Lung (tissue), 11 donors: ENCODE measurements at regions not wholly inside any gene's neighbourhood (a gene's known extent, or its start where the extent isn't known, plus 50 kb on each side); places are given as distances from the start of the nearest gene placed in this dataset.

ENCODE experiments used
- ATAC-seq: fragments of 200-7000 bp; cut with Tn5 transposase; one replicate; pipeline ENCODE4 v1.9.1; 2020; ENCODE audit warnings: moderate number of reproducible peaks; ENCODE audit not compliant: insufficient read depth, low FRiP score
- DNase-seq, 3 donors: peaks; one replicate each; pipeline ENCODE4 v3.0.0-alpha.2; 2013 to 2017
- H3K27ac ChIP-seq, 2 donors: one replicate each; pipeline ENCODE4 v1.5.1; 2013; ENCODE audit warnings: mild to moderate bottlenecking in 2 of 2, moderate library complexity in 2 of 2, control low read depth in 1 of 2, inconsistent platforms in 1 of 2, low read depth in 1 of 2, low read length in 1 of 2
- H3K27me3 ChIP-seq, 3 donors: one replicate each; pipeline ENCODE4 v1.5.1; 2013; ENCODE audit warnings: low read length in 2 of 3; ENCODE audit not compliant: control insufficient read depth in 3 of 3, insufficient read depth in 3 of 3
- H3K36me3 ChIP-seq, 4 donors: one replicate each; pipeline ENCODE4 v1.5.1; 2013; ENCODE audit warnings: low read length in 4 of 4, mild to moderate bottlenecking in 1 of 4, moderate library complexity in 1 of 4; ENCODE audit not compliant: control insufficient read depth in 4 of 4, insufficient read depth in 4 of 4
- H3K4me1 ChIP-seq, 5 donors: one replicate each; pipeline ENCODE4 v1.5.1; 2013; ENCODE audit warnings: low read length in 5 of 5, mild to moderate bottlenecking in 2 of 5, moderate library complexity in 1 of 5; ENCODE audit not compliant: control insufficient read depth in 5 of 5, insufficient read depth in 5 of 5
- H3K4me3 ChIP-seq: one replicate; pipeline ENCODE4 v1.5.1; 2013; ENCODE audit warnings: mild to moderate bottlenecking, control low read depth, moderate library complexity
- H3K9ac ChIP-seq, 2 donors: one replicate each; pipeline ENCODE4 v1.5.1; 2013; ENCODE audit warnings: low read length in 2 of 2, control low read depth in 1 of 2; ENCODE audit not compliant: insufficient read depth in 1 of 2
- H3K9me3 ChIP-seq, 4 donors: one replicate each; pipeline ENCODE4 v1.5.1; 2013; ENCODE audit warnings: low read length in 3 of 4, mild to moderate bottlenecking in 1 of 4, moderate library complexity in 1 of 4; ENCODE audit not compliant: control insufficient read depth in 4 of 4, insufficient read depth in 3 of 4
- WGBS, 2 donors: extraction: QIAGEN DNeasy Blood & Tissue Kit; methylation state at CpG; one replicate each; pipeline ENCODE4 v1.1.7; 2013; 5-methylcytosine and 5-hydroxymethylcytosine counted together
- TF ChIP-seq, protein P1 (sequence below): IDR thresholded peaks from 2 replicates; pipeline ENCODE4 v1.5.1; 2012; ENCODE audit warnings: mild to moderate bottlenecking; ENCODE audit errors: control extremely low read depth, extremely low read depth
- donor health status: control.
- donor health status: control.
- donor health status: Bipolar disorder and iron deficiency.
- donor health status: healthy.
- donor health status: DM: yes; HTN: yes; CAD: no.

DNA sequence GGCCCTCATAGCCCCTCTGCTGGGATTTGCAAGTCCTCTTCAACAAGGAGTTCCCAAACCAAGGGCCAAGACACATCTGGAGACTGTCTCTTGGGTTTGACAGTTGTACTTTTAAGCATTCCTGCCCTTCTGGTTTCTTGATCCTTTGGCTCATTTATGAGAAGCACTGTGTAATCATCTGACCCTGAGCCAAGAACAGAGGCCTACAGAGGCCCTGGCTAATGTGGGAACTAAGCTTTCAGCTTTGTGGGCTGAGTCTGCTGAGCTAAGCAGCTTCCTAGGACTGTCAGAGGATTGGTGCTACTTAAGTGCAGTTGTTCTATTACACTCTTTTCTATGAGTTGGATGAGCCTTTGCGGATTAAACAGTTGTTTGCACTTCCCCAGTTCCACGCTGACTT is 178.3 kb downstream of the KBTBD8 start:
- no peak for ATAC-seq
- no peaks in the 10 kb centered on the region for H3K36me3 ChIP-seq
- TF ChIP-seq, protein P1, sequence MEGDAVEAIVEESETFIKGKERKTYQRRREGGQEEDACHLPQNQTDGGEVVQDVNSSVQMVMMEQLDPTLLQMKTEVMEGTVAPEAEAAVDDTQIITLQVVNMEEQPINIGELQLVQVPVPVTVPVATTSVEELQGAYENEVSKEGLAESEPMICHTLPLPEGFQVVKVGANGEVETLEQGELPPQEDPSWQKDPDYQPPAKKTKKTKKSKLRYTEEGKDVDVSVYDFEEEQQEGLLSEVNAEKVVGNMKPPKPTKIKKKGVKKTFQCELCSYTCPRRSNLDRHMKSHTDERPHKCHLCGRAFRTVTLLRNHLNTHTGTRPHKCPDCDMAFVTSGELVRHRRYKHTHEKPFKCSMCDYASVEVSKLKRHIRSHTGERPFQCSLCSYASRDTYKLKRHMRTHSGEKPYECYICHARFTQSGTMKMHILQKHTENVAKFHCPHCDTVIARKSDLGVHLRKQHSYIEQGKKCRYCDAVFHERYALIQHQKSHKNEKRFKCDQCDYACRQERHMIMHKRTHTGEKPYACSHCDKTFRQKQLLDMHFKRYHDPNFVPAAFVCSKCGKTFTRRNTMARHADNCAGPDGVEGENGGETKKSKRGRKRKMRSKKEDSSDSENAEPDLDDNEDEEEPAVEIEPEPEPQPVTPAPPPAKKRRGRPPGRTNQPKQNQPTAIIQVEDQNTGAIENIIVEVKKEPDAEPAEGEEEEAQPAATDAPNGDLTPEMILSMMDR, result no peak
- H3K4me1 ChIP-seq, result no peaks in the 10 kb centered on the region
- H3K27me3 ChIP-seq, result no peaks in the 10 kb centered on the region
- 88 to 90% methylated on average over 2 of the region's 2 CpGs for WGBS, 2 donors
- H3K9ac ChIP-seq, result no peak overlapping the region
- no peak overlapping the region for H3K27ac ChIP-seq
- no peak overlapping the region for H3K4me3 ChIP-seq
- peaks cover 0 to 9% (median 4%) of the 10 kb centered on the region in 4 donors for H3K9me3 ChIP-seq
- peak in 1 of 3 donors; percentile 8 for DNase-seq

DNA sequence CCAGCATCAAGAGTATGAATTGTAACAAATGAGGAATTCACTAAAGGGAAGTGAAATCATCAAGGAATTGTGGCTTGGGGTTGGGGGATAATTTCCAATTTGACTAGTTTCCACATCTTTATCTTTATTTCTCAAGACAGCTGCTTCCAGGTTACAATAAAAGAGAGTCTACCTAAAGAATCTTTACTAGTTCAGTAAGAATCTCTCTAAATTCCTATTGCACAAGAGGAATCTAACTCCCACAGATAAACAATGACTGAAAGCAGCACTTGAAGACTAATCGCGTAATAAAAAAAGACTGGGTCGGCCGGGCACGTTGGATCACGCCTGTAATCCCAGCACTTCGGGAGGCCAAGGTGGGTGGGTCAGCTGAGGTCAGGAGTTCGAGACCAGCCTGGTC is 194.4 kb downstream of the KBTBD8 start:
- H3K9me3 ChIP-seq, result no peaks in the 10 kb centered on the region
- H3K36me3 ChIP-seq, result no peaks in the 10 kb centered on the region
- DNase-seq (no peak), ATAC-seq (no peak)
- H3K27ac ChIP-seq, result no peak overlapping the region
- H3K9ac ChIP-seq, result no peak overlapping the region
- H3K4me3 ChIP-seq, result no peak overlapping the region
- no peaks in the 10 kb centered on the region for H3K27me3 ChIP-seq
- TF ChIP-seq, protein P1, result no peak
- no peaks in the 10 kb centered on the region for H3K4me1 ChIP-seq
- 75 to 81% methylated on average over 8 of the region's 8 CpGs for WGBS, 2 donors

DNA sequence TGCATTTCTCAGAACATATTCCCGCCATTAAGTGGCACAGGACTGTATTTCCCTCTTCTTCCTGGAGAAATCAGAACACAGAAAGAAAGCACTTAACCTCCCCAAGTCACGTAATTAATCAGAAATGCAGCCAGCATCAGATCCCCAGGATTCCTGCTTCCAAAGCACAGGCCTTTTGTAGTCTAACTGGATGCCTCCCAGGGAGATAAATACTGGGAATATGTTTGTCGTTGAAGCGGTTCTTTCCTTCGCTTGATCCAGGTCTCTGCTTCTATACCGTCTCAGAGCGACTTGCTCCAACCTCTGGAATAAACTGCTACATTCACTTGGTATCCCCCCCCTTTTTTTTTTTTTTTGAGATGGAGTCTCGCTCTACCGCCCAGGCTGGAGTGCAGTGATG is 198.6 kb downstream of the KBTBD8 start:
- 92% methylated on average over 8 to 9 of the region's 9 CpGs for WGBS, 2 donors
- Histone ChIP-seq H3K9ac (no peak overlapping the region), H3K4me3 (no peak overlapping the region), H3K36me3 (no peaks in the 10 kb centered on the region), H3K27ac (no peak overlapping the region), H3K27me3 (no peaks in the 10 kb centered on the region), H3K9me3 (no peaks in the 10 kb centered on the region), H3K4me1 (no peaks in the 10 kb centered on the region)
- TF ChIP-seq, protein P1, result no peak
- ATAC-seq (no peak), DNase-seq (no peak)

DNA sequence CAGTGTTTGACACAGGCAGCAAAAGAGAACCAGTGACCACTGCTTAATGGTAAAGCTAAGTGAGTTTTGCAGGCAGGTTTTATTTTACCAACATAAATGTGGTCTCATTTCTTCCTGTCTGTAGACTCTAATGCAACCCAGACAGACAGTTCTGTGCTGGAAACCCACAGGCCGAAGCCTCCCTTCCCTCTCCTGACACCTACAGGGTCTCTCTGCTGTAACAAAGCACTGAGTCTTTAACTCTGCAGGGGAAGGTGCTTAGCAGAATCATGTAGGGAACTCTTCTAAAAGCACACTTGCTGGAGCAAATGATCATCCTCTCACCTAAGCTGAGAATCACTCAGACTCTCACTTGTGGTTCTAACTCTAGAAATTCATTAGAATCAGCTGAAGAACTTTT is 200.3 kb downstream of the KBTBD8 start:
- Histone ChIP-seq H3K27me3 (no peaks in the 10 kb centered on the region), H3K36me3 (no peaks in the 10 kb centered on the region), H3K9me3 (no peaks in the 10 kb centered on the region), H3K4me1 (no peaks in the 10 kb centered on the region), H3K27ac (no peak overlapping the region), H3K4me3 (no peak overlapping the region), H3K9ac (no peak overlapping the region)
- DNase-seq (no peak), ATAC-seq (no peak)
- TF ChIP-seq, protein P1, result no peak
- WGBS, 2 donors, result 73 to 90% methylated on average over 1 of the region's 1 CpG
